HepG2 (cell line): ENCODE measurements at regions not wholly inside any gene's neighbourhood (a gene's known extent, or its start where the extent isn't known, plus 50 kb on each side); places are given as distances from the start of the nearest gene placed in this dataset.

Experiments used
- ZNF20 ChIP-seq: sonication (generic); formaldehyde crosslinking; IDR thresholded peaks from 2 replicates; pipeline ENCODE4 v1.4.0; 2020; ENCODE audit warnings: mild to moderate bottlenecking, moderate library complexity, missing genetic modification reagents
- ZNF879 ChIP-seq: sonication (generic); formaldehyde crosslinking; IDR thresholded peaks from 2 replicates; pipeline ENCODE4 v1.8.1; 2023; ENCODE audit warnings: missing genetic modification reagents
- TF ChIP-seq, protein P1 (sequence below): IDR thresholded peaks from 2 replicates; pipeline ENCODE4 v1.6.1; 2016; ENCODE audit warnings: missing biosample characterization, missing genetic modification reagents, low read depth

DNA sequence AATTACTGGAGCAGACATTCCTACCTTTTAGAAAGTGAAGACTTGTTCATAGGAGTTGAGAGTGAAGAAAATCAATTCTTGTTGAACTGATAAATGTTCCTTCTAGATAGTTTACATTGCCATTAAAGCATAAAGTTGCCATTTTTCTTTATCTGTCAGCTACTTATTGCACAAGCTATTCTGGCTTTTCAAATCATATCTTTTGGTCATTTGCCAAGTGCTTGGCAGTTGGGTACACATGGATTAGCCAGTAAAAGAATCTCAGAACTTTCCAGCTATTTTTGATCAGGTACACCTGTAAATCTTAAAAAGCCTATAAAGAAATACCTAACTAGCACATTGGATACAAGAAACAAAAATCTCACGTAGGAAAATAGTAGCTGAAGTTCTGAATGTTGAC is 56.4 kb upstream of the PNPLA4 start (continued):
- TF ChIP-seq, protein P1, sequence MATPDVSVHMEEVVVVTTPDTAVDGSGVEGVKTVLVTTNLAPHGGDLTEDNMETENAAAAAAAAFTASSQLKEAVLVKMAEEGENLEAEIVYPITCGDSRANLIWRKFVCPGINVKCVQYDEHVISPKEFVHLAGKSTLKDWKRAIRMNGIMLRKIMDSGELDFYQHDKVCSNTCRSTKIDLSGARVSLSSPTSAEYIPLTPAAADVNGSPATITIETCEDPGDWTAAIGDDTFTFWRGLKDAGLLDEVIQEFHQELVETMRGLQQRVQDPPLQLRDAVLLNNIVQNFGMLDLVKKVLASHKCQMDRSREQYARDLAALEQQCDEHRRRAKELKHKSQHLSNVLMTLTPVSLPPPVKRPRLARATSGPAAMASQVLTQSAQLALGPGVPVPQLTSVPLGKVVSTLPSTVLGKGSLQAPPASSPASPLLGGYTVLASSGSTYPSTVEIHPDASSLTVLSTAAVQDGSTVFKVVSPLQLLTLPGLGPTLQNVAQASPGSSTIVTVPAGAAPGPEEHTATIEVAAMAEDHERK: no peak
- TF ChIP-seq ZNF20 (CRISPR knock-in tag) (no peak), ZNF879 (no peak)
